Kasumi-1 (cell line): ENCODE measurements at regions not wholly inside any gene's neighbourhood (a gene's known extent, or its start where the extent isn't known, plus 50 kb on each side); places are given as distances from the start of the nearest gene placed in this dataset.
"Not testable (repeated sequence)": the region's sequence is repeated elsewhere in the genome, so short reads cannot be mapped to it uniquely, and the experiment has no call there.

ENCODE experiments used
- DNase-seq, 2 experiments: peaks; one replicate each; lab custom pipeline; 2025; lab: John Stamatoyannopoulos, UW

- peak in 1 of 2 experiments; percentile 9 for DNase-seq
These were observed 64.9 kb downstream of the FAM170A start for GRCh38 chr5:119694284-119694683.

GRCh38 chr5:119706049-119706448 is 76.7 kb downstream of the FAM170A start:
- DNase-seq = no peak

- DNase-seq = no peak
These were observed 78.9 kb downstream of the FAM170A start for GRCh38 chr5:119708076-119708790.

- no peak for DNase-seq
These were observed 92.4 kb downstream of the FAM170A start for GRCh38 chr5:119721775-119722174.

GRCh38 chr5:119725291-119725690 is 95.9 kb downstream of the FAM170A start:
- not testable (repeated sequence) for DNase-seq

- DNase-seq = no peak
These were observed 97.2 kb downstream of the FAM170A start for GRCh38 chr5:119726544-119726943.

- DNase-seq = no peak
These were observed 110.9 kb downstream of the FAM170A start for GRCh38 chr5:119740225-119740624.

- DNase-seq = no peak
These were observed 112.3 kb downstream of the FAM170A start for GRCh38 chr5:119741691-119742090.

GRCh38 chr5:119742311-119742710 is 113.0 kb downstream of the FAM170A start:
- peak in 1 of 2 experiments; percentile 8 for DNase-seq

- peak; percentile 57 to 63 for DNase-seq
These were observed 114.6 kb downstream of the FAM170A start for GRCh38 chr5:119743927-119744326.

- no peak for DNase-seq
These were observed 116.6 kb downstream of the FAM170A start for GRCh38 chr5:119745976-119746375.

GRCh38 chr5:119746984-119747383 is 117.6 kb downstream of the FAM170A start:
- no peak for DNase-seq

- DNase-seq = no peak
These were observed 121.8 kb downstream of the FAM170A start for GRCh38 chr5:119750887-119751733.

- no peak for DNase-seq
These were observed 122.4 kb downstream of the FAM170A start for GRCh38 chr5:119751734-119752094.

GRCh38 chr5:119752921-119753886 is 123.8 kb downstream of the FAM170A start:
- DNase-seq = no peak

GRCh38 chr5:119754825-119755224 is 125.5 kb downstream of the FAM170A start:
- DNase-seq = not testable (repeated sequence)

- no peak for DNase-seq
These were observed 127.9 kb downstream of the FAM170A start for GRCh38 chr5:119757276-119757675.

GRCh38 chr5:119769695-119770693 is 140.6 kb downstream of the FAM170A start:
- not testable (repeated sequence) for DNase-seq

- not testable (repeated sequence) for DNase-seq
These were observed 150.8 kb downstream of the FAM170A start for GRCh38 chr5:119780145-119780544.

- DNase-seq = no peak
These were observed 155.7 kb downstream of the FAM170A start for GRCh38 chr5:119785057-119785456.
